GM12873 (cell line): ENCODE measurements at regions not wholly inside any gene's neighbourhood (a gene's known extent, or its start where the extent isn't known, plus 50 kb on each side); places are given as distances from the start of the nearest gene placed in this dataset.
A peak's percentile ranks its signal among the peaks of the same experiment; 100 is the strongest.

Source experiments
- CTCF ChIP-seq: IDR thresholded peaks from 2 replicates; pipeline ENCODE4 v1.5.1; 2012; ENCODE audit warnings: low read depth, mild to moderate bottlenecking, moderate library complexity, low read length, control low read depth; ENCODE audit not compliant: insufficient read depth; ENCODE audit errors: missing control alignments

GRCh38 chr2:238701341-238702206, 146.3 kb upstream of the TWIST2 start:
- TF ChIP-seq CTCF, result no peak

- TF ChIP-seq CTCF, result no peak
These were observed 145.4 kb upstream of the TWIST2 start for GRCh38 chr2:238702276-238703052.

- TF ChIP-seq CTCF, result no peak
These were observed 144.9 kb upstream of the TWIST2 start for GRCh38 chr2:238703053-238703415.

- no peak for TF ChIP-seq CTCF
These were observed 144.4 kb upstream of the TWIST2 start for GRCh38 chr2:238703436-238703835.

GRCh38 chr2:238704471-238705225, 143.2 kb upstream of the TWIST2 start:
- TF ChIP-seq CTCF, result no peak

- TF ChIP-seq CTCF, result no peak
These were observed 141.7 kb upstream of the TWIST2 start for GRCh38 chr2:238706163-238706562.

GRCh38 chr2:238706673-238707072, 141.2 kb upstream of the TWIST2 start:
- TF ChIP-seq CTCF, result peak; percentile 22
